Naive thymus-derived CD4-positive, alpha-beta T cell (primary cell): ENCODE measurements at regions not wholly inside any gene's neighbourhood (a gene's known extent, or its start where the extent isn't known, plus 50 kb on each side); places are given as distances from the start of the nearest gene placed in this dataset.
A peak's percentile ranks its signal among the peaks of the same experiment; 100 is the strongest.

Experiments used
- ATAC-seq: fragments of 150-1000 bp; cut with Tn5 transposase; 2 replicates; pipeline ENCODE4 v1.10.0; 2021; ENCODE audit warnings: mild to moderate bottlenecking, moderate library complexity
- CTCF ChIA-PET: fragments of 350-600 bp; sonication (Branson Sonifier 250); formaldehyde crosslinking; loops from one replicate; lab custom pipeline; 2021; ENCODE audit warnings: antibody characterized with exemption; lab: Charles Lee
- POLR2A ChIA-PET: fragments of 350-600 bp; sonication (Branson Sonifier 250); formaldehyde crosslinking; loops from one replicate; lab custom pipeline; 2021; ENCODE audit warnings: antibody characterized with exemption, inconsistent platforms; lab: Charles Lee
- DNase-seq, 9 donors: peaks; one replicate each; pipeline versions ENCODE4 v3.0.0 to v3.0.0-alpha.2; 2020 to 2022; ENCODE audit warnings: mixed read lengths in 1 of 9
- H3K27ac ChIP-seq: one replicate; pipeline ENCODE4 v1.7.0; 2013; ENCODE audit warnings: mild to moderate bottlenecking, low read depth, low read length, moderate library complexity
- H3K27me3 ChIP-seq, 2 donors: one replicate each; pipeline ENCODE4 v1.7.0; 2013; ENCODE audit warnings: low read length in 2 of 2, mild to moderate bottlenecking in 2 of 2, moderate library complexity in 2 of 2; ENCODE audit not compliant: control insufficient read depth in 2 of 2, insufficient read depth in 2 of 2
- H3K36me3 ChIP-seq, 3 experiments: 1 replicate in 2 of 3; 2 replicates in 1 of 3; pipeline ENCODE4 v1.7.0; 2013; ENCODE audit warnings: low read length in 3 of 3, mild to moderate bottlenecking in 3 of 3, moderate library complexity in 1 of 3; ENCODE audit not compliant: insufficient read depth in 3 of 3, control insufficient read depth in 2 of 3
- H3K4me1 ChIP-seq, 2 donors: one replicate each; pipeline ENCODE4 v1.7.0; 2013; ENCODE audit warnings: low read length in 2 of 2, mild to moderate bottlenecking in 2 of 2, moderate library complexity in 1 of 2; ENCODE audit not compliant: control insufficient read depth in 2 of 2, insufficient read depth in 2 of 2
- H3K4me3 ChIP-seq: 2 replicates; pipeline ENCODE4 v1.7.0; 2013; ENCODE audit warnings: mild to moderate bottlenecking, low read length
- H3K9me3 ChIP-seq, 3 experiments: 1 replicate in 2 of 3; 2 replicates in 1 of 3; pipeline ENCODE4 v1.7.0; 2013; ENCODE audit warnings: low read length in 3 of 3; ENCODE audit not compliant: control insufficient read depth in 2 of 3
- H3K27ac Mint-ChIP-seq, 9 donors: one replicate each; pipeline ENCODE4 v1.8.0; 2020 to 2022; ENCODE audit warnings: mixed read lengths in 9 of 9, mild to moderate bottlenecking in 8 of 9, moderate library complexity in 5 of 9, inconsistent platforms in 2 of 9
- H3K27me3 Mint-ChIP-seq, 5 donors: one replicate each; pipeline ENCODE4 v1.8.0; 2021 to 2022; ENCODE audit warnings: mixed read lengths in 5 of 5, mild to moderate bottlenecking in 1 of 5
- H3K36me3 Mint-ChIP-seq, 5 donors: one replicate each; pipeline ENCODE4 v1.8.0; 2020 to 2022; ENCODE audit warnings: mixed read lengths in 5 of 5, mild to moderate bottlenecking in 3 of 5, inconsistent platforms in 1 of 5
- H3K4me1 Mint-ChIP-seq, 7 donors: one replicate each; pipeline ENCODE4 v1.8.0; 2020 to 2022; ENCODE audit warnings: mixed read lengths in 7 of 7, mild to moderate bottlenecking in 3 of 7, inconsistent platforms in 1 of 7
- H3K4me3 Mint-ChIP-seq, 10 donors: one replicate each; pipeline ENCODE4 v1.8.0; 2020 to 2022; ENCODE audit warnings: mild to moderate bottlenecking in 10 of 10, mixed read lengths in 10 of 10, moderate library complexity in 6 of 10, inconsistent platforms in 2 of 10
- H3K9me3 Mint-ChIP-seq, 11 donors: one replicate each; pipeline ENCODE4 v1.8.0; 2020 to 2022; ENCODE audit warnings: mixed read lengths in 11 of 11, mild to moderate bottlenecking in 4 of 11, inconsistent platforms in 1 of 11, moderate library complexity in 1 of 11
- intact Hi-C, 2 donors: fragments of 100-400 bp; cut with micrococcal nuclease; formaldehyde crosslinking; loops; one replicate each; pipeline ENCODE4 v1.15.1; 2023

GRCh38 chr6:121961619-121962125 lies 437.8 kb upstream of the HSF2 start:
- Histone ChIP-seq H3K27ac (no peak overlapping the region), H3K9me3 (no peaks in the 10 kb centered on the region), H3K36me3 (no peaks in the 10 kb centered on the region), H3K27me3 (no peaks in the 10 kb centered on the region), H3K4me1 (peaks cover 0 to 7% of the 10 kb centered on the region in 2 donors), H3K4me3 (no peak overlapping the region)
- no peak overlapping the region for H3K4me3 Mint-ChIP-seq
- no peaks in the 10 kb centered on the region for H3K36me3 Mint-ChIP-seq
- H3K27me3 Mint-ChIP-seq = no peaks in the 10 kb centered on the region
- no peak for DNase-seq
- no peak for ATAC-seq
- H3K4me1 Mint-ChIP-seq = peaks cover 0 to 42% (median 30%) of the 10 kb centered on the region in 7 donors
- intact Hi-C loops = loop anchor here in 1 of 2 donors (10.0 kb wide), 1 partner anchor 627 kb away; the partner anchor contains the start of gene TBC1D32
- POLR2A ChIA-PET = no interaction called here
- CTCF ChIA-PET = no interaction called here
- H3K9me3 Mint-ChIP-seq = no peaks in the 10 kb centered on the region
- H3K27ac Mint-ChIP-seq = no peak overlapping the region

- ChIA-PET CTCF (no interaction called here), POLR2A (no interaction called here)
- DNase-seq (no peak), ATAC-seq (no peak)
- H3K4me1 ChIP-seq = peaks cover 0 to 7% of the 10 kb centered on the region in 2 donors
- peaks cover 0 to 27% (median 22%) of the 10 kb centered on the region in 7 donors for H3K4me1 Mint-ChIP-seq
- no peak overlapping the region for H3K4me3 ChIP-seq
- no peak overlapping the region for H3K27ac ChIP-seq
- no peaks in the 10 kb centered on the region for H3K36me3 Mint-ChIP-seq
- H3K27me3 ChIP-seq = no peaks in the 10 kb centered on the region
- no peaks in the 10 kb centered on the region for H3K9me3 ChIP-seq
- intact Hi-C loops = loop anchor here in 1 of 2 donors (10.0 kb wide), 1 partner anchor 629 kb away; the partner anchor contains the start of gene TBC1D32
- no peaks in the 10 kb centered on the region for H3K9me3 Mint-ChIP-seq
- no peaks in the 10 kb centered on the region for H3K27me3 Mint-ChIP-seq
- no peak overlapping the region for H3K27ac Mint-ChIP-seq
- H3K4me3 Mint-ChIP-seq = no peak overlapping the region
- no peaks in the 10 kb centered on the region for H3K36me3 ChIP-seq
Observed at GRCh38 chr6:121963826-121964225, 435.6 kb upstream of the HSF2 start.

DNA sequence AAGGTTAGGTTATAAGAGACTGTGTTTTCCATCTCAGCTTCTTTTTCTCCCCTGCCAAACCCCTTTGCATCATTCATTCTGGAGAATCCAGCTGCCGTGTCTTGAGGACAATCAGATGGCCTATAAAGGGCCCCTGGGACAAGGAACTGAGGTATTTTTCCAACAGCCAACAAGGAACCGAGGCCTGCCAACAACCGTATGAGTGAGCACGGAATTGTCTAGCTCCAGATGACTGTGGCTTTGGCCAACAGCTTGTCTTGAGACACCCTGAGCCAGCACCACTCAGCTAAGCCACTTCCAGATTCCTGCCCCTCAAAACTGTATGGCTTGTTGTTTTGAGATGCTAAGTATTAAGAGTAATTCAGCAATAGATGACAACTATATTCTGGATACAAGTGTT lies 433.7 kb upstream of the HSF2 start:
- Histone ChIP-seq H3K9me3 (no peaks in the 10 kb centered on the region), H3K4me1 (no peaks in the 10 kb centered on the region), H3K27ac (no peak overlapping the region), H3K4me3 (no peak overlapping the region), H3K36me3 (no peaks in the 10 kb centered on the region), H3K27me3 (no peaks in the 10 kb centered on the region)
- peaks cover 0 to 11% (median 7%) of the 10 kb centered on the region in 7 donors for H3K4me1 Mint-ChIP-seq
- intact Hi-C loops = loop anchor here in 1 of 2 donors (10.0 kb wide), 1 partner anchor 631 kb away; the partner anchor contains the start of gene TBC1D32
- H3K36me3 Mint-ChIP-seq = peaks cover 0 to 2% (median 0%) of the 10 kb centered on the region in 5 donors
- POLR2A ChIA-PET = no interaction called here
- CTCF ChIA-PET = no interaction called here
- no peak for DNase-seq
- no peak overlapping the region for H3K27ac Mint-ChIP-seq
- no peak overlapping the region for H3K4me3 Mint-ChIP-seq
- no peaks in the 10 kb centered on the region for H3K27me3 Mint-ChIP-seq
- ATAC-seq = no peak
- H3K9me3 Mint-ChIP-seq = no peaks in the 10 kb centered on the region

GRCh38 chr6:121967631-121968030 lies 431.8 kb upstream of the HSF2 start:
- Histone ChIP-seq H3K9me3 (no peaks in the 10 kb centered on the region), H3K4me1 (no peaks in the 10 kb centered on the region), H3K27ac (no peak overlapping the region), H3K27me3 (no peaks in the 10 kb centered on the region), H3K4me3 (no peak overlapping the region), H3K36me3 (no peaks in the 10 kb centered on the region)
- Mint-ChIP-seq H3K27ac (no peak overlapping the region), H3K27me3 (no peaks in the 10 kb centered on the region), H3K36me3 (peaks cover 0 to 2% (median 0%) of the 10 kb centered on the region in 5 donors), H3K9me3 (no peaks in the 10 kb centered on the region), H3K4me1 (peaks cover 0 to 15% (median 10%) of the 10 kb centered on the region in 7 donors), H3K4me3 (no peak overlapping the region)
- ATAC-seq (no peak), DNase-seq (no peak)
- intact Hi-C loops = loop anchor here in 1 of 2 donors (10.0 kb wide), 1 partner anchor 633 kb away; the partner anchor contains the start of gene TBC1D32
- ChIA-PET CTCF (no interaction called here), POLR2A (no interaction called here)

- CTCF ChIA-PET = no interaction called here
- Histone ChIP-seq H3K27me3 (no peaks in the 10 kb centered on the region), H3K4me3 (no peak overlapping the region), H3K36me3 (no peaks in the 10 kb centered on the region), H3K27ac (no peak overlapping the region), H3K4me1 (no peaks in the 10 kb centered on the region), H3K9me3 (no peaks in the 10 kb centered on the region)
- peaks cover 0 to 13% (median 2%) of the 10 kb centered on the region in 11 donors for H3K9me3 Mint-ChIP-seq
- ATAC-seq (no peak), DNase-seq (no peak)
- H3K36me3 Mint-ChIP-seq = peaks cover 0 to 12% (median 4%) of the 10 kb centered on the region in 5 donors
- H3K4me1 Mint-ChIP-seq = peaks cover 2 to 35% (median 21%) of the 10 kb centered on the region in 7 donors
- H3K4me3 Mint-ChIP-seq = peak overlapping the region in 2 of 10 donors; percentile 1 to 7
- POLR2A ChIA-PET = no interaction called here
- no peaks in the 10 kb centered on the region for H3K27me3 Mint-ChIP-seq
- intact Hi-C loops = no loop called here
- no peak overlapping the region for H3K27ac Mint-ChIP-seq
Observed at GRCh38 chr6:121971931-121972335, 427.5 kb upstream of the HSF2 start.

GRCh38 chr6:121984956-121985355 lies 414.5 kb upstream of the HSF2 start:
- Mint-ChIP-seq H3K27me3 (peaks cover 0 to 7% (median 0%) of the 10 kb centered on the region in 5 donors), H3K4me3 (no peak overlapping the region), H3K36me3 (peaks cover 0 to 8% (median 0%) of the 10 kb centered on the region in 5 donors), H3K9me3 (peaks cover 0 to 14% (median 4%) of the 10 kb centered on the region in 11 donors), H3K4me1 (no peaks in the 10 kb centered on the region), H3K27ac (no peak overlapping the region)
- ATAC-seq (no peak), DNase-seq (no peak)
- Histone ChIP-seq H3K4me3 (no peak overlapping the region), H3K4me1 (no peaks in the 10 kb centered on the region), H3K9me3 (no peaks in the 10 kb centered on the region), H3K27ac (no peak overlapping the region), H3K36me3 (no peaks in the 10 kb centered on the region), H3K27me3 (no peaks in the 10 kb centered on the region)
- intact Hi-C loops = no loop called here
- ChIA-PET CTCF (no interaction called here), POLR2A (interaction anchor here (0.5 kb wide), 1 partner anchor 27 kb away, joined by 3 read pairs; no protein-coding TSS in a partner anchor)

DNA sequence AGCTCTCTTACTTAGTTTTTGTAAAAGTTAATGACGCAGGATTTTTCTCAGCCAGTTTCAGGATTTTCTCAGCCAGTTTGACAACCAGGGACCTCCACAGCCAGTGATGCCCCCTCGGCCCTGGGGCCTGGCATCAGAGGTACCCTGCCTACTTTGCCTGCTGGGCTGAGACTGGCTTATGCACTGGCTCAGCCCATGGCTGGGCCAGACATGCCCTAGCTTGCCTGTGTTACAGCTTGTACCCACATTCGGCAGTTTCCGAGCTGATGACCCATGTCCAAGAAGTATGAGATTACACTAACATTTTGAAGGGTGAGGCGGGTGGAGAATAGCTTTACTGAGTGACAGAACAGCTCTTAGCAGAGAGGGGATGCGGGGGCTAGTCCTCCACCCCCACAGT lies 406.1 kb upstream of the HSF2 start:
- ChIA-PET POLR2A (no interaction called here), CTCF (no interaction called here)
- Mint-ChIP-seq H3K27ac (no peak overlapping the region), H3K27me3 (peaks cover 0 to 4% (median 0%) of the 10 kb centered on the region in 5 donors), H3K9me3 (peaks cover 0 to 11% (median 2%) of the 10 kb centered on the region in 11 donors), H3K4me1 (peaks cover 0 to 10% (median 7%) of the 10 kb centered on the region in 7 donors), H3K36me3 (peaks cover 0 to 5% (median 0%) of the 10 kb centered on the region in 5 donors), H3K4me3 (no peak overlapping the region)
- no peaks in the 10 kb centered on the region for H3K36me3 ChIP-seq
- no peaks in the 10 kb centered on the region for H3K4me1 ChIP-seq
- ATAC-seq (no peak), DNase-seq (no peak)
- H3K9me3 ChIP-seq = no peaks in the 10 kb centered on the region
- no peak overlapping the region for H3K4me3 ChIP-seq
- intact Hi-C loops = no loop called here
- H3K27ac ChIP-seq = no peak overlapping the region
- H3K27me3 ChIP-seq = no peaks in the 10 kb centered on the region
